SK-N-SH (cell line): ENCODE measurements at regions not wholly inside any gene's neighbourhood (a gene's known extent, or its start where the extent isn't known, plus 50 kb on each side); places are given as distances from the start of the nearest gene placed in this dataset.

Source experiments
- EP300 ChIP-seq, 2 experiments: IDR thresholded peaks; 2 replicates each; pipeline versions ENCODE4 v1.4.0 to v1.6.1; 2012; ENCODE audit warnings: borderline replicate concordance in 1 of 2, low read depth in 1 of 2, low read length in 1 of 2
- SMC3 ChIP-seq: IDR thresholded peaks from 2 replicates; pipeline ENCODE4 v1.6.1; 2012; ENCODE audit warnings: low read depth, low read length, improper control_type of control experiment

DNA sequence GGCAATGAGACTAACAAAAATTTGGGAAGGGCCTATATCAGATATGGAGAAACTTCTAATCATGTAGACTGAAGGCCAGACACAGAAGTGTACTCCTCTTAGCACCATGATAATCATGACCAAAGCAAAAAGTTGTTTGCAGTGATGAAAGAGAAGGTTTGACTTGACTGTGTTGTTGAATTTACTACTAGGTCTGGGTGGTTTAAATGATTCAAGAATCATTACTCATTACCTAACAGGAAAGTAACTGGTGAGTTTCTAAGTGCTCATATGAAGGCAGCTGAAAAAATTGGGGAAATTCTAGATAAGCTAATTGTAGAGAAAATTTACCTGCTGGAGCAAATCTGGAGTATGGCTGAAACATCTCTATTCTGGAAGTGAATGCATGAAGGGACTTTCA is 451.5 kb upstream of the SORCS1 start:
- no peak for TF ChIP-seq EP300 (IDR thresholded peaks at IDR 0.05; ENCODE audit: borderline replicate concordance in 1 of 2, low read depth in 1 of 2, low read length in 1 of 2)
- no peak for TF ChIP-seq SMC3
